Colonic mucosa (tissue), 4 donors: ENCODE measurements at regions not wholly inside any gene's neighbourhood (a gene's known extent, or its start where the extent isn't known, plus 50 kb on each side); places are given as distances from the start of the nearest gene placed in this dataset.

Experiments used
- DNase-seq: peaks from one replicate; pipeline ENCODE4 v3.0.0-alpha.2; 2020
- H3K27ac ChIP-seq: fragments of 200-600 bp; one replicate; pipeline ENCODE4 v1.8.0; 2021
- H3K27me3 ChIP-seq: fragments of 200-600 bp; one replicate; pipeline ENCODE4 v1.8.0; 2021
- H3K36me3 ChIP-seq: fragments of 200-600 bp; one replicate; pipeline ENCODE4 v1.8.0; 2021
- H3K4me1 ChIP-seq: fragments of 200-600 bp; one replicate; pipeline ENCODE4 v1.8.0; 2021; ENCODE audit warnings: mild to moderate bottlenecking
- H3K4me3 ChIP-seq: fragments of 200-600 bp; one replicate; pipeline ENCODE4 v1.8.0; 2021
- H3K9ac ChIP-seq, 2 donors: one replicate each; pipeline ENCODE4 v1.7.0; 2013; ENCODE audit warnings: control low read depth in 2 of 2, low read depth in 2 of 2, low read length in 2 of 2
- H3K9me3 ChIP-seq: fragments of 200-600 bp; one replicate; pipeline ENCODE4 v1.8.0; 2021
- CTCF ChIP-seq: fragments of 200-600 bp; IDR thresholded peaks from one replicate; pipeline ENCODE4 v1.8.0; 2022; ENCODE audit warnings: antibody characterized with exemption, mild to moderate bottlenecking
- intact Hi-C: fragments of 100-400 bp; cut with DNase I; formaldehyde crosslinking; loops from one replicate; pipeline ENCODE4 v1.14.1; 2022
- donor health status: healthy.
- donor health status: DM: no; HTN: no; CAD: no.
- donor health status: DM: no; HTN: no; CAD: no.

- H3K36me3 ChIP-seq: no peaks in the 10 kb centered on the region
- H3K4me1 ChIP-seq: no peaks in the 10 kb centered on the region
- no peaks in the 10 kb centered on the region for H3K9me3 ChIP-seq
- DNase-seq: no peak
- no peaks in the 10 kb centered on the region for H3K27me3 ChIP-seq
- H3K4me3 ChIP-seq: no peak overlapping the region
- intact Hi-C loops: no loop called here
- no peak overlapping the region for H3K27ac ChIP-seq
- TF ChIP-seq CTCF: no peak
- H3K9ac ChIP-seq: no peak overlapping the region
Observed at GRCh38 chr1:29959356-29959755, 723.0 kb downstream of the PTPRU start.

GRCh38 chr1:29958271-29958670 lies 721.9 kb downstream of the PTPRU start:
- Histone ChIP-seq H3K9ac (no peak overlapping the region), H3K27me3 (no peaks in the 10 kb centered on the region), H3K36me3 (no peaks in the 10 kb centered on the region), H3K9me3 (no peaks in the 10 kb centered on the region), H3K4me1 (no peaks in the 10 kb centered on the region), H3K27ac (no peak overlapping the region), H3K4me3 (no peak overlapping the region)
- DNase-seq: no peak
- no peak for TF ChIP-seq CTCF
- intact Hi-C loops: no loop called here

- Histone ChIP-seq H3K27me3 (no peaks in the 10 kb centered on the region), H3K9ac (no peak overlapping the region), H3K9me3 (no peaks in the 10 kb centered on the region), H3K4me3 (no peak overlapping the region), H3K4me1 (no peaks in the 10 kb centered on the region), H3K36me3 (no peaks in the 10 kb centered on the region), H3K27ac (no peak overlapping the region)
- DNase-seq: no peak
- no peak for TF ChIP-seq CTCF
- intact Hi-C loops: no loop called here
Observed at GRCh38 chr1:29956349-29957030, 720.2 kb downstream of the PTPRU start.

GRCh38 chr1:29954591-29954990 lies 718.3 kb downstream of the PTPRU start:
- Histone ChIP-seq H3K27ac (no peak overlapping the region), H3K4me1 (no peaks in the 10 kb centered on the region), H3K27me3 (no peaks in the 10 kb centered on the region), H3K4me3 (no peak overlapping the region), H3K9me3 (no peaks in the 10 kb centered on the region), H3K36me3 (no peaks in the 10 kb centered on the region), H3K9ac (no peak overlapping the region)
- intact Hi-C loops: no loop called here
- no peak for DNase-seq
- no peak for TF ChIP-seq CTCF

GRCh38 chr1:29953961-29954360 lies 717.6 kb downstream of the PTPRU start:
- no peaks in the 10 kb centered on the region for H3K27me3 ChIP-seq
- H3K27ac ChIP-seq: no peak overlapping the region
- H3K4me3 ChIP-seq: no peak overlapping the region
- DNase-seq: no peak
- no peak for TF ChIP-seq CTCF
- no peaks in the 10 kb centered on the region for H3K36me3 ChIP-seq
- no peaks in the 10 kb centered on the region for H3K9me3 ChIP-seq
- intact Hi-C loops: no loop called here
- no peaks in the 10 kb centered on the region for H3K4me1 ChIP-seq
- H3K9ac ChIP-seq: no peak overlapping the region
